HAP-1 (cell line): ENCODE measurements at regions not wholly inside any gene's neighbourhood (a gene's known extent, or its start where the extent isn't known, plus 50 kb on each side); places are given as distances from the start of the nearest gene placed in this dataset.
"Not testable (repeated sequence)": the region's sequence is repeated elsewhere in the genome, so short reads cannot be mapped to it uniquely, and the experiment has no call there.

ENCODE experiments used
- DNase-seq, 2 experiments: peaks; one replicate each; pipeline ENCODE4 v3.0.0-alpha.2; 2016 to 2020; ENCODE audit warnings: low spot score in 2 of 2
- H3K27me3 ChIP-seq: fragments of 250-450 bp; sonication (Bioruptor Pico); 2 replicates; pipeline ENCODE4 v1.5.1; 2020; ENCODE audit warnings: low read depth, mild to moderate bottlenecking, moderate library complexity
- H3K36me3 ChIP-seq: fragments of 250-450 bp; sonication (Bioruptor Pico); replicated peaks from 2 replicates; pipeline ENCODE4 v1.5.1; 2020; ENCODE audit warnings: mild to moderate bottlenecking
- H3K4me1 ChIP-seq: fragments of 250-450 bp; sonication (Bioruptor Pico); 2 replicates; pipeline ENCODE4 v1.5.1; 2020; ENCODE audit warnings: mild to moderate bottlenecking
- H3K4me3 ChIP-seq: fragments of 250-450 bp; sonication (Bioruptor Pico); 2 replicates; pipeline ENCODE4 v1.5.1; 2020; ENCODE audit warnings: mild to moderate bottlenecking, moderate library complexity
- H3K9me3 ChIP-seq: fragments of 250-450 bp; sonication (Bioruptor Pico); 2 replicates; pipeline ENCODE4 v1.5.1; 2020; ENCODE audit warnings: mild to moderate bottlenecking, moderate library complexity
- in situ Hi-C: fragments of 300-500 bp; cut with MboI; formaldehyde crosslinking; loops from 3 replicates; pipeline ENCODE4 v1.14.3; 2020; ENCODE audit warnings: low sequenced_read_pairs, inconsistent platforms, mixed read lengths

DNA sequence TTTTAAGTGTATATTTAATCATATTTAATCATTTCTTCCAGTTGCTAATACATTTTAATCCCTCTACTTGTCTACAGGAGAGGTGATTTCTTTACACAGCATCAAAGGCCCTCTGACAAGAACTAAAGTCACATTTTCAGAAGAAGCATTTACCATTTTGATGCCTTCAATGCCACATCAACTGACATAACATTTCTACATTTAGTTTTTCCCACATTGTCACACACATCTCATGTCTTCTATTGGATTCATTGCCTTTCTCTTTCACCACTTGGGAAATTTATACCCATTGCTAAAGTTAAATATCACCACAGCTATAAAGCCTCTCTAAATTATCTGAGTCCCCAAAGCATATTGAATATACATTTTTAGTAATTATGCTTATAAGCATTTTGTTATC lies 1907.5 kb upstream of the CDH9 start:
- no peaks in the 10 kb centered on the region for H3K27me3 ChIP-seq
- in situ Hi-C loops = no loop called here
- H3K36me3 ChIP-seq = no peaks in the 10 kb centered on the region
- H3K4me1 ChIP-seq = no peaks in the 10 kb centered on the region
- DNase-seq = no peak
- no peaks in the 10 kb centered on the region for H3K9me3 ChIP-seq
- H3K4me3 ChIP-seq = no peak overlapping the region

DNA sequence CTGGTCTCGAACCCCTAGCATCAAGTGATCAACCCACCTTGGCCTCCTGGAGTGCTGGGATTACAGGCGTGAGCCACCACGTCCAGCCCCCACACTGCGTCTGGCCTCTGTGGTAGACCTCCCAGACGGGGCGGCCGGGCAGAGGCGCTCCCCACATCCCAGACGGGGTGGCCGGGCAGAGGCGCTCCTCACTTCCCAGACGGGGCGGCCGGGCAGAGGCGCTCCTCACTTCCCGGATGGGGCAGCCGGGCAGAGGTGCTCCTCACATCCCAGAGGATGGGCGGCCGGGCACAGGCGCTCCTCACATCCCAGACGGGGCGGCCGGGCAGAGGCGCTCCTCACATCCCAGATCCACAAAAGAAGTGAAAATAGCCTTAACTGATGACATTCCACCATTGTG lies 1891.0 kb upstream of the CDH9 start:
- H3K4me1 ChIP-seq, H3K27me3 ChIP-seq, DNase-seq, in situ Hi-C loops, H3K9me3 ChIP-seq, H3K4me3 ChIP-seq, H3K36me3 ChIP-seq: not testable (repeated sequence)

DNA sequence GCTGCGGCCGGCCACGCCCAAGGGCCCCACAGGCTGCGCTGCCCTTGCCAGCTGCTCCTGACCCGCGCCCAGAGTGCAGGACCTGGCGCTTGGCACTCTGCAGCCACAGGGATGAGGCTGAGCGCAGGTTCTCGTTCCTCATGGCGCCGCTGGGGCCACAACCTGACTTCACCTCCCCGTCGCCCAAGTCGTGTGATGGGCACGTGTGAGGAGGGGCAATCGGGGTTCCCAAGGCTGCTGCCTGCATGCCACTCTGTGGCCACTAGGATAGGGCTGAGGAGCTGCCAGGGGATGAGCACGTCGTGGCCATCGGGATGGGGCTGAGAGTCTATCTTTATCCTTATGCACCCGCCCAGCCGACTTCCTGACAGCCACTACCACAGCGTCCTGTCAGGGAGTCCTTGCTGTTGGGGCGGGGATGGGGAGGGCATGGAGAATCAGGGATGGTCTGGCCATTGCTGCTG lies 1890.0 kb upstream of the CDH9 start:
- H3K4me3 ChIP-seq, H3K9me3 ChIP-seq, H3K36me3 ChIP-seq, in situ Hi-C loops, DNase-seq, H3K27me3 ChIP-seq, H3K4me1 ChIP-seq: not testable (repeated sequence)

DNA sequence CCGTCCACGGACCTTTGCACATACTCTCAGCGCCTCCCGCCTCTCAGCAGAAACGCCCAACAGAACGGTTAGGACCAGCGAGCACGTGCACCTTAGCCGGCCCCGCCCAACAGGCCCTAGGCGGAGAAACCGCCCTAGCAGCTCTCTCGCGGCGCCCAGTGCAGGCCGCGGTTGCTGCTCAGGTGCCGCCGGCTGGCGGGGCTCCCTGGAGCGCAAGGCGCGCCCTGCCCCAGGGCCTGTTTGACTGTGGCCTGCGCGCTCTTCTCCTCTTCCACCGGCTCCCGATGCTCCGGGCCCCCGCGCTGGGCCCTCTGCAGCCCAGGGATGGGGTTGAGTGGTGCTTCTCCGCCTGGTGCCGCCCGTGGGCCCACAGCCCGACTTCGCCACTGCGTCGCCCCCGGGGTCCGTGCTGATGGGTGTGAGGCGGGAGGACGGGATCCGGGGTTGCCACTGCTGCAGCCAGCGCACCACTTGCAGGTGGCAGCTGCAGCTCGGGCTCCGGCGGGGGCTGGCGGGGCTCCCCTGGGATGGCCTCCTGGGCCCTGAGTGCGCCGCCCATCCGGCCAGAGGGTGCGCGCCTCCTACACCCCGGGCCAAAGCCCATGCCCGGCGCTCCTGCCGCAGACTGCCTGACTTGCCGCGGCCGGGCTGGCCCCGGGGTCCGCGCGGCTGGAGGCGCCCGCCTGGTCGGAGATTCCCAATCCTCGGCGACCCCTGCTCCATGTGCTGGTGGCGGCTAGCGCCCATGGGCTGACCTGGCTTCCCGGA lies 1889.4 kb upstream of the CDH9 start:
- no peaks in the 10 kb centered on the region for H3K9me3 ChIP-seq
- DNase-seq = no peak
- in situ Hi-C loops = no loop called here
- H3K27me3 ChIP-seq = no peaks in the 10 kb centered on the region; the same call in 1 of the 2 replicates
- no peak overlapping the region for H3K4me3 ChIP-seq
- no peaks in the 10 kb centered on the region for H3K36me3 ChIP-seq
- no peaks in the 10 kb centered on the region for H3K4me1 ChIP-seq

DNA sequence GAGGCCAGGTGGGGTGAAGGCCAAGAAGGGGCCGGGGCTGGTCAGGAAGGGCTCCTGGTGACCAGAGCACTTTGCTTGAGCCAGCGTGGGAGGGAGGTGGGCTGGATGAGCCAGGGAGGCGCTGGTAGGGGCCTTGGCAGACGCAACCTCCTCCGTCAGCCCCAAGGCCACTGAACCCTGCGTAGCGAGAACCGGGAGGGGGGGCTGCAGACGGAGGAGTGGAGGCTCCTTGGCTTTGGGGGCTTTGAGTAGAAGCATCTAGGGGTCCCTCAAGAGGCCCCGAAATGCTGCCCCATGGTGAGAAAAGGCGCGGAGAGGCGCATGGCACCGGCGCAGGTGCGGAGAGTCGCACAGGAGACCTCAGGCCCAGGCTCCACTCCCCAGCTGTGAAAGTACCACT lies 1888.0 kb upstream of the CDH9 start:
- in situ Hi-C loops = no loop called here
- no peak for DNase-seq
- H3K4me3 ChIP-seq = no peak overlapping the region
- no peaks in the 10 kb centered on the region for H3K9me3 ChIP-seq
- no peaks in the 10 kb centered on the region for H3K4me1 ChIP-seq
- no peaks in the 10 kb centered on the region for H3K36me3 ChIP-seq
- no peaks in the 10 kb centered on the region; the same call in 1 of the 2 replicates for H3K27me3 ChIP-seq

DNA sequence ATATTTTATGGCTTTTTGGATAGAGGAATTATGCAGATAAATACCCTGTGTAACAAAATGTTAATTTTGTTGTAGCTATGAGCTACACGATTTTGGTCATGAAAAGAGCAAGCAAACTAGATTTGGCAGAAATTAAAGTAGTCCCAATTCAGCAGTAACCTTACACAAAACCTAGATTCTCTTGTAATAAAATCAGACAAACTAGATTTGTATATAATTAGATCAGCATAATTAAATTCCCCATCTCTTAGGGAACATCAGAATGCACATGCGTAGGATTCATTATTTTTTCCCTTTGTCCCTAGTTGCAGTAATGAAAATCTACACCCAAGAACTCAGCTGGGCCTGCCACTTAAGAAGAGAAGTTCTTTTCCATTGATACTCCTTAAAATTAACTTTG lies 1879.2 kb upstream of the CDH9 start:
- H3K4me3 ChIP-seq = no peak overlapping the region
- H3K9me3 ChIP-seq = no peaks in the 10 kb centered on the region
- H3K36me3 ChIP-seq = no peaks in the 10 kb centered on the region
- H3K27me3 ChIP-seq = no peaks in the 10 kb centered on the region
- in situ Hi-C loops = no loop called here
- peaks cover 22% of the 10 kb centered on the region for H3K4me1 ChIP-seq
- no peak for DNase-seq

DNA sequence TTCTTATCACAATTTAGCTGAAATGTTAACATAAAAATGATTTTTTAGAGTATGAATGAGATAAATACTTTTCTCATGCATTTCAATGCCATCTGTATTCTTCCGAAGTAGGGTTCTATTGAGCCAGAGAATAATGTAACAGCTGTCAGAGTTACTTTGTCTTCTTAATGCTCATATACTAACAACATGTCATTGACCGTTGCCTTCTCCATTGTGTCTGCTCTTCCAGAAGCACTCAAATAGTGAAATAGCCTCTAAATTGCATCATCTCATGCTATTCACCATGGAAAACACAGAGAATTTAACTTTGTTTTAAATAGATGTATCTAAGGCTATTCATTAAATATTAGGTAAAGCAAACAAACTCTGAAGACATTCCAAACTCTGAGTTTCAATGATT lies 1875.9 kb upstream of the CDH9 start:
- peak in 1 of 2 experiments; percentile 86 for DNase-seq
- peaks cover 22% of the 10 kb centered on the region for H3K4me1 ChIP-seq
- in situ Hi-C loops = no loop called here
- H3K4me3 ChIP-seq = no peak overlapping the region
- no peaks in the 10 kb centered on the region for H3K27me3 ChIP-seq
- no peaks in the 10 kb centered on the region for H3K9me3 ChIP-seq
- no peaks in the 10 kb centered on the region for H3K36me3 ChIP-seq

DNA sequence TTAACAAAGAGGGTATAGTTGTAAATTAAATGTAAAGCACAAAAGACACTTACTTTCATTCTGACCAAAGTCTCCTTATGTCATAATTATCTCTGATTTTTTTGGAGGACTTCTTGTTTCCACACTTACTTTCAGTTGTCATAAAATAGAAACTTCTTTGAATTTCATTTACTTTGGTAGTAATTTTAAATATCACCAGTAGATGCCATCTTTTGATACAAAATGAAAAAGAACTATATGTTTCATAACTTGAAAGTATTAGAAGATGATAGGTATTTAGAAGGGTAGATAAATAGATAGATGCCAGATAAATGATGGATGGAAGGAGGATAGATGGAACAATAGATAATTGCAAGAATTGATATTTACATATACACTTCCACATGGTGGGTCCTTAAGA lies 1865.3 kb upstream of the CDH9 start:
- H3K27me3 ChIP-seq = no peaks in the 10 kb centered on the region
- H3K9me3 ChIP-seq = no peaks in the 10 kb centered on the region
- in situ Hi-C loops = no loop called here
- H3K4me1 ChIP-seq = no peaks in the 10 kb centered on the region
- H3K36me3 ChIP-seq = no peaks in the 10 kb centered on the region
- no peak for DNase-seq
- no peak overlapping the region for H3K4me3 ChIP-seq

DNA sequence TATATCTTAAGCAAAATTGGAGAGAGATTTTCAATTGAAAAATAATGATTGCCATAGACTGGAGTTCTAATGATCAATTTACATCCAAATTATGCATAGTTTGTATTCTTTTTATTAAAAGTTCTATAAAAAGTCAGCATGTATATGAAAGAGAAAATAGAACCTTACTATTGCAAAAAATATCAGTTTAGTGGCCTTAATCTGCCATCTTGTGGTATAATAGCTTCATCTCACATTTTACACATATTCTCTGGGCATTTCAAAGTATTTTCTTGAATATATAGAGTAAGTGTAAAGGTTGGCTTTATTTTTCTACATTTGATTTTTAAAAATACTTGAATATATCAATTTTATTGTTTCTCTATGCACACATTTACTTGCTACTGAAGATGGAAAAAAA lies 1858.6 kb upstream of the CDH9 start:
- DNase-seq = no peak
- H3K4me3 ChIP-seq = no peak overlapping the region
- no peaks in the 10 kb centered on the region for H3K9me3 ChIP-seq
- no peaks in the 10 kb centered on the region for H3K4me1 ChIP-seq
- no peaks in the 10 kb centered on the region for H3K36me3 ChIP-seq
- in situ Hi-C loops = no loop called here
- no peaks in the 10 kb centered on the region for H3K27me3 ChIP-seq

DNA sequence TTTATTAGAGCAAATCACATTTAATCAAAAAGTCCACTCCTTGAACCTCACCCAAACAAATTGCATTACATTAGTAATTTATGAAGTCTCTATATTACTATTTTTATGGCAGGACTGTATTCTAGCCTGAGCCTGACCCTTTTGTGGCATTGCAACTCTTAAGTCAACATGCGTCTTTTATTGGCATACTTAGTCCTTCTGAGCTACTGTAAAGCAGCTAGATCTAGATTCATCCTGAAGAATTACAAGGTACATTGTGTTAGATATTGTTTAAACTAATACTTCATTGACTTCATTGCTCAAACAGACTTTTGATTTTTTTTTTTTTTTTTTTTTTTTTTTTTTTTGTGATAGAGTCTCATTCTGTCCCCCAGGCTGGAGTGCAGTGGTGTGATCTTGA lies 1842.5 kb upstream of the CDH9 start:
- in situ Hi-C loops = no loop called here

DNA sequence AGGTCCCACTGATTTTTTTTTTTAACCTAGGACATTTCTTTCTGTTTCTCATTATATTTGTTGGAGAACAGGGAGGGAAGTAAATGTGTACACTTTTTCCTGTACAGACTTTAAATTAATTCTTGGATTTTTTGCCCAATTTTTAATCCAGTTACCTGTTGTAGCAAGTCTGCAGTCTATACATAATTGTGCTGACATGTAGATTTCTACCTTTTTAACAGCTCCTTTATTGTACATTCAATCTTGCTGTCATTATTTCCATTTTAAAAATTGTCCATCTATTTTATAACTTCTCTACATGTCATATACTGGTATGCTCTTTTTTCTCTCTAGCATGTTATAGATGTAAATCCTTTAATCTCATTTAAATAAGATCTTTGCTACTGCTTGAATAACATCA lies 1838.7 kb upstream of the CDH9 start:
- no peaks in the 10 kb centered on the region for H3K4me1 ChIP-seq
- H3K9me3 ChIP-seq = no peaks in the 10 kb centered on the region
- no peak overlapping the region for H3K4me3 ChIP-seq
- no peak for DNase-seq
- H3K27me3 ChIP-seq = no peaks in the 10 kb centered on the region
- no peaks in the 10 kb centered on the region for H3K36me3 ChIP-seq
- in situ Hi-C loops = no loop called here

More for the DNA sequence above, 1842.5 kb upstream of the CDH9 start:
- H3K4me1 ChIP-seq = no peaks in the 10 kb centered on the region
- no peaks in the 10 kb centered on the region for H3K36me3 ChIP-seq
- H3K27me3 ChIP-seq = no peaks in the 10 kb centered on the region
- no peak overlapping the region for H3K4me3 ChIP-seq
- DNase-seq = no peak
- no peaks in the 10 kb centered on the region for H3K9me3 ChIP-seq

DNA sequence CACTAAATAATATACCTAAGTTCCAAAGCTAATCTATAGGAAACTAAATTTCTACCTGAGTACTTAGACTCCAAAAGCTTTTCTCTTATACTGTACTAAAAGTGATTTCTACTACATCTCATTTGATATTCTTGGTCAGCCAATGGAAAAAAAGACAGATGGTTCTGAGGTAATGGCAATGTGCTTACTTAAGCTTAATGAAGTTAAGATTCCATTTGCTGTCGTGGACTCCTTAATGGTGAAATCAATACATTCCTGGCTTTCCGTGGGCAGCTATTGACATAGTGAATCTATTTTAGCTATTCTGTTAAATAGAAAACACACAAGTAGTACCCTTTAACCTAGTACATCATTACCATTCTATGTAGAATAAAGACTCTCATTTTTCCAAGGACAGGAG lies 1825.6 kb upstream of the CDH9 start:
- no peak for DNase-seq
- no peaks in the 10 kb centered on the region for H3K27me3 ChIP-seq
- in situ Hi-C loops = no loop called here
- H3K9me3 ChIP-seq = no peaks in the 10 kb centered on the region
- no peaks in the 10 kb centered on the region for H3K4me1 ChIP-seq
- H3K36me3 ChIP-seq = no peaks in the 10 kb centered on the region
- H3K4me3 ChIP-seq = no peak overlapping the region

DNA sequence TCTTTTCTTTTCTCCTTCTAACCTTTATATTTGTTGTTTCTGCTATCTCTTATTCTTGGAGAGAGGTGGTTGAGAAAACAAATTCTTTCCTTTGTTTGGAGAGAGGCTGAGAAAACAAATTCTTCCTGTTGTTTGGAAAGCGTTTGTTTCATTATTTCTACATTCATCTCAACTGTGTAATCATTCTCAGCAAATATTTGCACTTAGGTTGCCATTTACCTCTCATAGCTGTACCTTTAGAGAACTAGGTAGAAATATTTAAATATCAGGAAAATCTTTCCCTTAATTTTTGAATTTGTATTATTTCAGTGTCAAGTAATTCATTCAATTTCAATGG lies 1824.4 kb upstream of the CDH9 start:
- Histone ChIP-seq H3K27me3 (no peaks in the 10 kb centered on the region), H3K4me1 (no peaks in the 10 kb centered on the region), H3K36me3 (no peaks in the 10 kb centered on the region), H3K4me3 (no peak overlapping the region), H3K9me3 (no peaks in the 10 kb centered on the region)
- in situ Hi-C loops = no loop called here
- no peak for DNase-seq

DNA sequence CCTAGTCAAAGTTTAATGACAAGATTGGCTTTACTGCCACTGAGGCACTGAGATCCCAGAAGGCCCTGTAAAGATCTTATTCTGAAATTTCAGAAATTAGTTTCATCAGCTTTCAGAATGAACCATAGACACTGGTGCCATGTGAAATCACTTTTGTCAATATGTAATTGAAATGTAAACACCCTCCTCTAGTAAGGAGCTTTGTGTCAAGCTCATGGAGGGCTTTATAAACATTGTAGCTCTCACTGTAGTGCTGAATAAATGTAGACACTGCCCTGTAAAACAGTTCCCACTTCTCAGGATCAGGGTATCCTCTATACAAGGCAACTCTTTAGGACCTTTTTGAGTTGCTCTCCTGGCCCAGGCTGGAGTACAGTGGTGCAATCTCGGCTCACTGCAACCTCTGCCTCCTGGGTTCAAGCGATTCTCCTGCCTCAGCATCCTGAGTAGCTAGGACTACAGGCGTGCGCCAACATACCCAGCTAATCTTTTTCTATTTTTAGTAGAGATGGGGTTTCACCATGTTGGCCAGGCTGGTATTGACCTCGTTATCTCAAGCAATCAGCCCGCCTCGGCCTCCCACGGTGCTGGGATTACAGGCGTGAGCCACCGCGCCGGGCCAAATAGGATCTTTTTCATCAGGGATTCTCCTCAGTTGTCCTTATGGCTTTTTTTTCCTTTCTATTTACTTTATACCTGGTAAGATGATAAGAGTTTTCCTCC lies 1823.9 kb upstream of the CDH9 start:
- in situ Hi-C loops = no loop called here
- DNase-seq = no peak
- no peaks in the 10 kb centered on the region for H3K4me1 ChIP-seq

More for the DNA sequence above, 1823.9 kb upstream of the CDH9 start:
- H3K9me3 ChIP-seq = no peaks in the 10 kb centered on the region
- no peaks in the 10 kb centered on the region for H3K36me3 ChIP-seq
- H3K27me3 ChIP-seq = no peaks in the 10 kb centered on the region
- H3K4me3 ChIP-seq = no peak overlapping the region
